Activated naive CD8-positive, alpha-beta T cell treated with anti-CD3 and anti-CD28 coated beads for 36 hours (primary cell): ENCODE measurements at regions not wholly inside any gene's neighbourhood (a gene's known extent, or its start where the extent isn't known, plus 50 kb on each side); places are given as distances from the start of the nearest gene placed in this dataset.

ENCODE experiments used
- DNase-seq: peaks from one replicate; pipeline ENCODE4 v3.0.0; 2021
- H3K27ac Mint-ChIP-seq: one replicate; pipeline ENCODE4 v1.8.0; 2022; ENCODE audit warnings: mild to moderate bottlenecking, moderate library complexity, mixed read lengths
- H3K27me3 Mint-ChIP-seq: one replicate; pipeline ENCODE4 v1.8.0; 2022; ENCODE audit warnings: mild to moderate bottlenecking, mixed read lengths
- H3K36me3 Mint-ChIP-seq: one replicate; pipeline ENCODE4 v1.8.0; 2021; ENCODE audit warnings: mild to moderate bottlenecking, mixed read lengths
- H3K4me1 Mint-ChIP-seq: one replicate; pipeline ENCODE4 v1.8.0; 2021; ENCODE audit warnings: mixed read lengths
- H3K4me3 Mint-ChIP-seq: one replicate; pipeline ENCODE4 v1.8.0; 2022; ENCODE audit warnings: mild to moderate bottlenecking, moderate library complexity, mixed read lengths
- H3K9me3 Mint-ChIP-seq: one replicate; pipeline ENCODE4 v1.8.0; 2022; ENCODE audit warnings: mixed read lengths

- Mint-ChIP-seq H3K27ac (no peak overlapping the region), H3K4me3 (no peak overlapping the region), H3K4me1 (no peaks in the 10 kb centered on the region), H3K27me3 (no peaks in the 10 kb centered on the region), H3K9me3 (no peaks in the 10 kb centered on the region), H3K36me3 (no peaks in the 10 kb centered on the region)
- no peak for DNase-seq
These were observed 83.3 kb downstream of the EDEM1 start for GRCh38 chr3:5270666-5271371.

GRCh38 chr3:5271372-5271683 is 83.8 kb downstream of the EDEM1 start:
- Mint-ChIP-seq H3K4me1 (no peaks in the 10 kb centered on the region), H3K4me3 (no peak overlapping the region), H3K9me3 (no peaks in the 10 kb centered on the region), H3K27ac (no peak overlapping the region), H3K27me3 (no peaks in the 10 kb centered on the region), H3K36me3 (no peaks in the 10 kb centered on the region)
- no peak for DNase-seq

DNA sequence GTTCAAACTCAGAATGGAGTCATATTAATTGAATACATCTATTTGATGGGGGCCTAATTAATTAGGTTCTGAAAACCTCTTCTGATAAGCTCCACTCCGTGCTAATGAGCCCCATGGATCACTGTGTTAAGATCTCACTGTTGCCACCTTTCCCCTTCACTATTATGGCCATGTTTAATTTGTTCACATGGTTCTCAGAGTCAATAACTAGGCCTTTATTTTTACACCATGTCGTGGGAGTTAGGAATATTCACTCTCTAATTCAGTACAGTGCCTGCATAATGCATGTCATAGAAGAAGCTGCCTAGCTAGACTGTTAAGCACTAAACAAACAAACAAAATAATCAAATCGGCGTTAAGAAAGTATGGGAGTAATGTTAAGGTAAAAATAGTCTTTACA is 84.9 kb downstream of the EDEM1 start:
- DNase-seq = no peak
- Mint-ChIP-seq H3K36me3 (no peaks in the 10 kb centered on the region), H3K9me3 (no peaks in the 10 kb centered on the region), H3K27ac (no peak overlapping the region), H3K27me3 (no peaks in the 10 kb centered on the region), H3K4me3 (no peak overlapping the region), H3K4me1 (no peaks in the 10 kb centered on the region)

DNA sequence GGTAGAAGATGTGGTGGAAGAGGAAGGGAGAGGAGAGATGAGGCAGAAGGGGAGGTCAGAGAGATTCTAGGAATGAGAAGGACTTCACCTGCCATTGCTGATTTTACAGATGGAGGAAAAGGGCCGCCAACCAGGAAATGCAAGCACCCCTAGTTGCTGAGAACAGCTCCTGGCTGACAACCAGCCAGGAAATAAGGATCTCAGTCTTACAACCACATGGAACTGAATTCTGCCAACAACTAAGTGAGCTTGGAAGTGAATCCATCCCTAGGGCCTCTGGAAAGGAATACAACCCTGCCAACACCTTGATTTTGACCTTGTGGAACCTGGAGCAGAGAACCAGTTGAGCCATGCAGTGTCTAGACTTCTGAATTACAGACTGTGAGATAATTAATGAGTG is 86.6 kb downstream of the EDEM1 start:
- Mint-ChIP-seq H3K9me3 (no peaks in the 10 kb centered on the region), H3K4me3 (no peak overlapping the region), H3K27me3 (no peaks in the 10 kb centered on the region), H3K4me1 (no peaks in the 10 kb centered on the region), H3K36me3 (no peaks in the 10 kb centered on the region), H3K27ac (no peak overlapping the region)
- no peak for DNase-seq

GRCh38 chr3:5275529-5275928 is 88.0 kb downstream of the EDEM1 start:
- Mint-ChIP-seq H3K4me3 (no peak overlapping the region), H3K36me3 (no peaks in the 10 kb centered on the region), H3K9me3 (peaks cover 6% of the 10 kb centered on the region), H3K27me3 (no peaks in the 10 kb centered on the region), H3K4me1 (no peaks in the 10 kb centered on the region), H3K27ac (no peak overlapping the region)
- no peak for DNase-seq

DNA sequence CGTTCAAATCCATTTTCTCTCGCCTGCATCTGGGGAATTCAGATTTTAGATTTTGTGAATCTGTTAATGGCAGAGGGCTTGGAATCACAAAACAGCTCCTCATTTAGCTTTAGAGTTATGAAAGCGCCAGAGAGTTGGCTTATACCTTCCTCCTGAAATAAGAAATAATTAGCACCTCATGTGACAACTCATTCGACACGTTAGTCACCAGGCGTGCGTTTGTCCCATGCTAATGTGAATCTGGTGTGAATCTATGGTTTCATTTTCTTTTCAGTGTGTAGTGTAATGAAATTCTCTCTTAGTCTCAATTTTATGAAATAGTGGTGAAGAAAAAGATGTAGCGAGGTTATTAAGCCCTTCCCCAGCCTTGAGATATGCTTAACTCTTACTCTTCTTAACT is 89.4 kb downstream of the EDEM1 start:
- Mint-ChIP-seq H3K27ac (no peak overlapping the region), H3K4me3 (no peak overlapping the region), H3K9me3 (peaks cover 10% of the 10 kb centered on the region), H3K36me3 (no peaks in the 10 kb centered on the region), H3K27me3 (no peaks in the 10 kb centered on the region), H3K4me1 (no peaks in the 10 kb centered on the region)
- no peak for DNase-seq

DNA sequence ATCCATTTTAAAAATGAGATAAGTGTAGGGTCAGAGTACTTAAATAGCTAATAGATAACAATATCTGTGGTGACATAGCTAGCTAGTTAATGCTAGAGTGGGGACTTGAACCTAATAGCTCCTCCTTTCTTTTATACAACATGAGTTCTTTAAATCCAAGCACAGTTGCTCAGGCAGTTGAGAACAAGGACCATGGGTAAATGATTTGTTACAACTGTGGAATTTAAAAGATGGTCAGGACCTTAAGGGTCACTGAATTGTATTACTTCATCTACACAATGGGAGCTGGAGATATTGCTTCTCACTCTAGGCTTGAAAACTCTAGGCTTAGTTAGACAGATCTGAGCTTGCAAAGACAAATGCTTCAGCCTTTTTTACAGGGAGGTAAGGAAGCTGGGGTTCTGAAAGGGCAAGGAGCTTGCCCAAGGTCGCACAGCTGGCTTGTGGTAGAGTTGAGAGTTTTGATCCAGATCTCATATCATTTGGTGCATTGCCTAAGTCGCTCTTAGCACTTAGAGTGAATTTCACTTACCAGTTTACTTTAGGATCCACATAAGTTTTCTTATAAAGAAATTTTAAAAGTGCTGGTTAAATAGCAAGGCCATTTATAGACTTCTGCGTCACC is 90.2 kb downstream of the EDEM1 start:
- Mint-ChIP-seq H3K4me3 (no peak overlapping the region), H3K36me3 (no peaks in the 10 kb centered on the region), H3K9me3 (peaks cover 14% of the 10 kb centered on the region), H3K4me1 (no peaks in the 10 kb centered on the region), H3K27ac (no peak overlapping the region), H3K27me3 (no peaks in the 10 kb centered on the region)
- no peak for DNase-seq

- Mint-ChIP-seq H3K4me3 (no peak overlapping the region), H3K27ac (no peak overlapping the region), H3K27me3 (no peaks in the 10 kb centered on the region), H3K9me3 (peaks cover 16% of the 10 kb centered on the region), H3K36me3 (no peaks in the 10 kb centered on the region), H3K4me1 (no peaks in the 10 kb centered on the region)
- DNase-seq = no peak
These were observed 91.2 kb downstream of the EDEM1 start for GRCh38 chr3:5278666-5279065.

DNA sequence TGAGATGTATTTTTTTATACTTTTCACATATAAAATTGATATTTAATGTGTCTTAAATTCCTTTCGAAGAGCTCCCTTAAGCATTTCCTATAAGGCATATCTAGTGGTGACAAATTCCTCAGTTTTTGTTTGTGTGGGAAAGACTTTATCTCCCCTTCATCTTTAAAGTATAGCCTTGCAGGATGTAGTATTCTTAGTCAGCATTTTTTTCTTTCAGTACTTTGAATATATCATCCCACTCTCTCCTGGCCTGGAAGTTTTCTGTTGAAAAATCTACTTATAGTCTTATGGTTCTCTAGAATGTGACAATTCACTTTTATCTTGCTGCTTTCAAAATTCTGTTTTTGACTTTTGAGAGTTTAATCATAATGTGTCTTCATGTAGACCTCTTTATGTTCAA is 95.2 kb downstream of the EDEM1 start:
- no peak overlapping the region for H3K4me3 Mint-ChIP-seq
- no peaks in the 10 kb centered on the region for H3K27me3 Mint-ChIP-seq
- DNase-seq = no peak
- peaks cover 16% of the 10 kb centered on the region for H3K9me3 Mint-ChIP-seq
- no peak overlapping the region for H3K27ac Mint-ChIP-seq
- H3K36me3 Mint-ChIP-seq = no peaks in the 10 kb centered on the region
- H3K4me1 Mint-ChIP-seq = no peaks in the 10 kb centered on the region

DNA sequence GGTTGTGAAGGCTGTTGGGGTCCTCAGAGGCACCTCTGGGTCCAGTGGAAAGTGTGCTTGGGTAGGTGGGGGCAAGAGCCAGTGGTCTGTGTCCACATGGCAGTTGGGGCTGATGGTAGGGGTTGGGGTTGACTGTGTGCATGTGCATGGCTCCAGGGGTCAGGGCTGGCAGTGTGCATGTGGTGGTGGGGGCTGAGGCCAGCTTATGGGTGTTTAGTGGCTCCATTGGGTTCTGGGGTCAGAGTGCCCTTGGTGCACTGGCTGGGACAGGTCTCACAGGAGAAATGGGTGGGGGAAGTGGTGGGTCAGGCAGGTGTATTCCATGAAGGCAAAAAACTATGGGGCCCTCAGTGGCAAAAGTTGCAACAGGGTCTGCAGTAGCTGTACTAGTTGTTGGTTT is 97.9 kb downstream of the EDEM1 start:
- H3K36me3 Mint-ChIP-seq = no peaks in the 10 kb centered on the region
- H3K9me3 Mint-ChIP-seq = peaks cover 10% of the 10 kb centered on the region
- DNase-seq = no peak
- H3K27ac Mint-ChIP-seq = no peak overlapping the region
- no peaks in the 10 kb centered on the region for H3K27me3 Mint-ChIP-seq
- no peaks in the 10 kb centered on the region for H3K4me1 Mint-ChIP-seq
- no peak overlapping the region for H3K4me3 Mint-ChIP-seq

DNA sequence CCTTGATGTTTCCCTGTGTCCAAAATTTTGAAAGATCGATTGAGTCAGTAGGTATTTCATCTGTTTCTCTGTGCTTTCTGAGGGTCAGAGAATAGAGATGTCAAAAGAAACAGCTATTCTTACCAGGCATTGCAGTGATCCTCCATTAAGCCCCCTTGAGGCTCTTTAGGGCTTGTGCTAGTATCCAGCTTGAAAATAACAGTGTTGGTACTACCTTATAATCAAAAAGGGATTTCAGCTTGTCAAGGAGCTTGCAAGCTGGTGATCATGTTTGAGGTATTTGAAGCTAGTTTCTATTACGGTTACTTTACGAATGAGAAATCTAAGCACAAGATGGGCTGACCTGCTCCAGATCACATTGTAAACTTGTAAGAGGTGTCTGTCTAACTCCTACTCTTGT is 103.4 kb downstream of the EDEM1 start:
- Mint-ChIP-seq H3K27ac (no peak overlapping the region), H3K4me1 (no peaks in the 10 kb centered on the region), H3K9me3 (no peaks in the 10 kb centered on the region), H3K27me3 (no peaks in the 10 kb centered on the region), H3K4me3 (no peak overlapping the region), H3K36me3 (no peaks in the 10 kb centered on the region)
- DNase-seq = no peak

GRCh38 chr3:5292512-5292911 is 105.0 kb downstream of the EDEM1 start:
- H3K27ac Mint-ChIP-seq = no peak overlapping the region
- no peaks in the 10 kb centered on the region for H3K36me3 Mint-ChIP-seq
- H3K4me1 Mint-ChIP-seq = no peaks in the 10 kb centered on the region
- no peaks in the 10 kb centered on the region for H3K9me3 Mint-ChIP-seq
- H3K4me3 Mint-ChIP-seq = no peak overlapping the region
- H3K27me3 Mint-ChIP-seq = no peaks in the 10 kb centered on the region
- no peak for DNase-seq

DNA sequence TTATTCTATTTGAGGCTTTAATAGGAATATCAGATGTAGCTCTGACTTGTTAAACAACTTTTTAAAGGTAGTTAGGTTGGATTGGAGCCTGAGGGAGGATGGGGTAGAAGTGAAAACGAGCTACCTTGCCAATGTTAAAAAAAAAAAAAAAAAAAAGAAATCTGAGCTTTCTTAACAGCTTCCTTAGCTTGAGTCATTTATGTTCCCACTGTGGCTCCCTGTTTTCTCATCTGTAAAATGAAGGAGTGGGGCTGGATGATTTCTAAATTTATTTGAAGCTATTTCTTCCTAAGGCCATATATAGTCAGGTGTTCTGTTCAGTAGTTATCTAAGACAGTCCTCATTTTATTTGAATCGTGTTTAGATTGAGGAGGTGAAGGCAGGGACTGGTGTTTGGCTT is 105.7 kb downstream of the EDEM1 start:
- Mint-ChIP-seq H3K36me3 (no peaks in the 10 kb centered on the region), H3K9me3 (no peaks in the 10 kb centered on the region), H3K27ac (no peak overlapping the region), H3K4me3 (no peak overlapping the region), H3K4me1 (no peaks in the 10 kb centered on the region), H3K27me3 (no peaks in the 10 kb centered on the region)
- DNase-seq = no peak

DNA sequence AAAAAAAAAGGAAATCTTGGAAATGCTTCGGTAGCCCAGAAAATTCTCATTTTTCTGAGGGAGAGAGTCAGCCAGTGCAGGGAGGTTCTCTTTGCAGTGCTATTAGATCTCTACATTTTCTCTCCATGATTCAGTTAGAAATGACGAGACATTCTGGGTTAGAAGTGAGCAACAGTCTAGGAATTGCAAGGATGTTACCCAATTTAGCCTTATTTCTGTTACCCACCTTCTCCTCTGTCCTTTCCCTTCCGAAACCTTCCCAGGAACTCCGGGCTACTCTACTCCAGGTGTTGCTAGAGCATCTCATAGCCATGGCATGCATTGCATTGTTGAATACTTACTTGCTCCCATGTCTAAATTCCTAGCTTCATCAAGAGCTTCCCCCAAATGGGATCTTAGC is 106.8 kb downstream of the EDEM1 start:
- DNase-seq = no peak
- no peak overlapping the region for H3K27ac Mint-ChIP-seq
- peaks cover 3% of the 10 kb centered on the region for H3K4me1 Mint-ChIP-seq
- H3K4me3 Mint-ChIP-seq = no peak overlapping the region
- no peaks in the 10 kb centered on the region for H3K36me3 Mint-ChIP-seq
- peaks cover 3% of the 10 kb centered on the region for H3K27me3 Mint-ChIP-seq
- H3K9me3 Mint-ChIP-seq = no peaks in the 10 kb centered on the region

GRCh38 chr3:5295191-5295690 is 107.7 kb downstream of the EDEM1 start:
- Mint-ChIP-seq H3K4me1 (peaks cover 3% of the 10 kb centered on the region), H3K27ac (no peak overlapping the region), H3K9me3 (no peaks in the 10 kb centered on the region), H3K27me3 (peaks cover 4% of the 10 kb centered on the region), H3K36me3 (no peaks in the 10 kb centered on the region), H3K4me3 (no peak overlapping the region)
- DNase-seq = no peak

GRCh38 chr3:5296362-5296761 is 108.9 kb downstream of the EDEM1 start:
- Mint-ChIP-seq H3K9me3 (no peaks in the 10 kb centered on the region), H3K4me1 (peaks cover 3% of the 10 kb centered on the region), H3K27me3 (peaks cover 4% of the 10 kb centered on the region), H3K36me3 (no peaks in the 10 kb centered on the region), H3K27ac (no peak overlapping the region), H3K4me3 (no peak overlapping the region)
- no peak for DNase-seq
